ENCODE measurements at regions not wholly inside any gene's neighbourhood (a gene's known extent, or its start where the extent isn't known, plus 50 kb on each side); places are given as distances from the start of the nearest gene placed in this dataset.
"Not testable (repeated sequence)": the region's sequence is repeated elsewhere in the genome, so short reads cannot be mapped to it uniquely, and the experiment has no call there.

DNA sequence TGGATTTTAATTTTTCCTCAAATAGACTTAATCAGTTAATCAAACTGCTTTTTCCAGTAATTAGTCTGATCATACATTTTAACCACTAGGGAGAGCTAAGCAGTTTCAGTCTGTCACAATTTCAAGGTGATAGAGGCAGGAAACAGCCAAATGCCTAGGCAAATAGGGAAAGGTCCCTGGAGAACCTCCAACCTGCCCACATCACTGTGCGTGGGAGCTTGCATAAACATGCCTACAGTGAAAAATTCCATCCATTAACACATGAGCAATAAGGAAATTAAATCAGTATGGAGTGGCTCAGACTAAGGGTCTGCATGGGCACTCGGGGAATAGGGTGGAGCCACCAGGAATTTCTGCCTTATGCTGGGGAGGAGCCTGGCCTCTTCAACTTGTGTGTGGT is 74.6 kb downstream of the AASDHPPT start:
- DNase-seq (ENCODE audit: low read depth), result peak; percentile 15

DNA sequence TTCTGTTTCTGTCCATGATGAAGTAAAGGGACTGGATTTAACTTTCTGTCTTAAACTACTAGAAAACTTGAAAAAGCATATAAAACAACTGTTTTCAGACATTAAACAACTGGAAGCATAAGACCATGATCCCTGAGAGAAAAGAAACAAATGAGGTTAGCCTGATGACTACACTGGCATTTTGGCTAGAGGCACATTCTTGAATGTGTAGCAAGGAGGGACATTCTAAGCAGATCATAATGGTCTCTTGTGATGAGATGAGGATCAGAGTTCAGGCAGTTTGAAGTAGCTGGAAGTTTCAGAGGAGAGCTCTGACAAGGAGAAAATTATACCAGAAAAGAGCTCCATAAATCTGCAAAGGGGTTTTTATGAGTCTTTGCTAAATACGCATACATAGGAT is 75.4 kb downstream of the AASDHPPT start:
- no peak for DNase-seq (ENCODE audit: low read depth)

- DNase-seq (ENCODE audit: low read depth), result peak; percentile 91
Measured at GRCh38 chr11:106156290-106156937, 79.0 kb downstream of the AASDHPPT start.

GRCh38 chr11:106158406-106158805 is 80.9 kb downstream of the AASDHPPT start:
- DNase-seq (ENCODE audit: low read depth), result no peak

GRCh38 chr11:106159836-106160235 is 82.4 kb downstream of the AASDHPPT start:
- peak; percentile 4 for DNase-seq (ENCODE audit: low read depth)

DNA sequence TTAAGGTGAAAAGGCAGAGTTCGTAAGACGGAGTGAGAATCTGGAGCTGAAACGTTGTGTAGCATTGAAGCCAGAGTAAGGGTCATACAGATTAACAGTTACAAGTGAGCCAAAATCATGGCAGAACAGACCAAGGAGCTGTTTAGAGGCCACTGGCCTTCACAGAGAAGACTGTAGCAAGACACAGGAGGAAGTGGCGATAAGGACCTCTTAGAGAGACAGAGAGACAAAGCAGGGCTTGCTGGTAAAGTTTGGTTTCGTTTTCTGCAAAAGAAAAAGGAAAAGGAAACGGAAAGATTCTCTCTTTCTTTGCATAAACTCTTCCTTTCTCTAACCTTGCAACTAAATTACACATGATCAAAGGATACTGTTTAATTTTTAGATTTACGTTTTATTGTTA is 83.0 kb downstream of the AASDHPPT start:
- no peak for DNase-seq (ENCODE audit: low read depth)

- no peak for DNase-seq (ENCODE audit: low read depth)
Measured at GRCh38 chr11:106161775-106162634, 84.5 kb downstream of the AASDHPPT start.

GRCh38 chr11:106167085-106167484 is 89.6 kb downstream of the AASDHPPT start:
- no peak for DNase-seq (ENCODE audit: low read depth)

- no peak for DNase-seq (ENCODE audit: low read depth)
Measured at GRCh38 chr11:106172386-106172991, 95.0 kb downstream of the AASDHPPT start.

DNA sequence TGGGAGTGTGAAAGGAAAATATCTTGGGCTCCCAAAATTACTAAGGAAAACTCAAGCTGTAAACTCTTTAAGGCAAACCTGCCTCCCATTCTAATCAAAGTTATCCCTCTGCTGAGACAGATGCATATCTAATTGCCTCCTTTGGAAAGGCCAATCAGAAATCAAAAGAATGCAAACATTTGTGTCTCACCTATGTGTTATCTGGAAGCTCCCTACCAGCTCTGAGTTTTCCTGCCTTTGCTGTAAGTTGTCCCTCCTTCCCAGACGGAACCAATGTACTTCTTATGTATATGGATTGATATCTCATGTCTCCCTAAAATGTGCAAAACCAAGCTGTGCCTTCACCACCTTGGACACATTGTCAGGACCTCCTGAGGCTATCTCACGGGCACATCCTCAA is 95.8 kb downstream of the AASDHPPT start:
- no peak for DNase-seq (ENCODE audit: low read depth)

DNA sequence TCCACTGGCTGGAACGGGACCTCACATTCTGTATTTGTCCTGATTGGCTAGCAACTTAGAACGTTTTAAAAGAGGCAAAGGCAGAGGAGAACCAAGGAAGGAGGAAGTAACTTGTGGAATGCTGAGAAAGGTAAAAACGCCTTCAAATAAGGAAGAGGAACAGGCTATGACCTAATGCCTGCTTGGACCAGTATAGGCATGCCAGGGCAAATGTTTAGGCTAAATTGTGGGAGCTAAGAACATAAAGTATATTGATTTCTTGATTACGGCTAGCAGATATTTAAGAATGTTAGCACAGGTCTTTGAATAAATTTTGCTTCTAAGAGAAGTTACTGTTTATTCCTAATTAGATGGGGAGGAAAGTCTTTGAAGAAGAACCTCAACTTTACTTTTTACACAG is 96.5 kb downstream of the AASDHPPT start:
- not testable (repeated sequence) for DNase-seq (ENCODE audit: low read depth)

- no peak for DNase-seq (ENCODE audit: low read depth)
Measured at GRCh38 chr11:106176817-106177216, 99.4 kb downstream of the AASDHPPT start.

GRCh38 chr11:106177311-106177710 is 99.8 kb downstream of the AASDHPPT start:
- DNase-seq (ENCODE audit: low read depth), result no peak

- DNase-seq (ENCODE audit: low read depth), result peak; percentile 23
Measured at GRCh38 chr11:106178361-106178760, 100.9 kb downstream of the AASDHPPT start.

DNA sequence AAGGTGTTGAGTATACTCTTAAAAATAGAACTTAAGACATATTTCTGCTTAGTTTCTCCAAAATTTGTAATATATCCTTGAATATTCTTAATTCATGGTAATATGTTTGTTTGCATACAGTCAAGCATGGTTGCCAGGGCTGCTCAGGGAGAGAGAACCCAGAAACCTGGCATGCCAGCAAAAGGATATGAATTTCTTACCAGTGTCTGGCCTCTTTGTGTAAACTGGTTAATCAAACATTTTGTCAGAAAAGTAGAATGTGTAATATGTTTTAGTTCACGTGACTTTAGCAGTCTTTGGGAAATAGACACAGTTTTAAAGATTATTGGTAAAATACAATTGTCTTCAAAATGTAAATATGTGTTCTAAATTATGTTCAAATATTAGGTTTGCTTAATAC is 101.6 kb downstream of the AASDHPPT start:
- no peak for DNase-seq (ENCODE audit: low read depth)

GRCh38 chr11:106186630-106187029 is 109.2 kb downstream of the AASDHPPT start:
- no peak for DNase-seq (ENCODE audit: low read depth)

DNA sequence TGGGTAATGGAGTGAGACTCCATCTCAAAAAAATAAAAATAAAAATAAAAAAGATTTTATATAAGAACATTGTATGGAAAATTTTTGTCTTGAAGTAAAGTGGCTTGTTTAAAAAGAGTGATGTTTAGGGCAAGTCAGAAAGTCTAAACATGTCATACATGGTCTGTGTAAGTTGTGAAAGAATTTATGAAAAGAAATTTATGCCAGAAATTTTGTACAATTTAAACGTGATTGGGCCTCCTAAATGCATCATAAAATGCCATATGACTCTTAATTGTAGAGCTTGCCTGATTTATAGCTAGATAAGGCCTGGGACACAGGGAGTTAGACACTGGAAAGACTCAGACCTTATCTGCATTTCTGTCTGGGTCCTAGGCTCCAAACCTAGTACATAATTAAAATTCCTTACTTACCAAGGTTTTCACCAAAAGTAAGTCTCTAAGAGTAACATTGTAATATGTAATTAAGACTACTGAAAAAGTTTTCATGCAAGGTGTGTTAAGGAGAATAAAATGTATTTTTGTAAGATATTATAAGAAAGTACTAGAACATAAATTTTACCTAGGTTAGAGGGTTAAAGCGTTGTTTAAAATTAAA is 110.5 kb downstream of the AASDHPPT start:
- DNase-seq (ENCODE audit: low read depth), result no peak

DNA sequence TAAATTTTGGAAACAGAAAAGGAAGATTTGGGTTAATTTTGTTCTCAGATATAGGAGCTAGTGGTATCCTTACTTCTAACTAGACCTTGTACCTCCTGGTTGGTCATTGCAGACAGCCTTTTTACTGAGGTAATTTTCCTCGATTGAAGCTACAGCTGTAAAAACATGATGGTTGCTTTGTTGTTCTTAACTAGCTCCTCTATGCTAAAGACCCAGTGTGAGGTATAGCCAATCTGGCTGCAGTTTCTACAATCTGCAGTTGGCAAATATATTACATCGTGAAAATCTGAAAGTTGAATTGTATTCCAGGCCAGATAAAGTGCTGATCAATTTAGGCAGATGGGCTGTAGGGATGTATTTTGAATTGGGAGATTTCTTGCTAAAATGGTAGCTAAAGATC is 116.5 kb downstream of the AASDHPPT start:
- DNase-seq (ENCODE audit: low read depth), result no peak

GRCh38 chr11:106197438-106197837 is 120.0 kb downstream of the AASDHPPT start:
- no peak for DNase-seq (ENCODE audit: low read depth)

- DNase-seq (ENCODE audit: low read depth), result peak; percentile 48
Measured at GRCh38 chr11:106202935-106203620, 125.6 kb downstream of the AASDHPPT start.

DNA sequence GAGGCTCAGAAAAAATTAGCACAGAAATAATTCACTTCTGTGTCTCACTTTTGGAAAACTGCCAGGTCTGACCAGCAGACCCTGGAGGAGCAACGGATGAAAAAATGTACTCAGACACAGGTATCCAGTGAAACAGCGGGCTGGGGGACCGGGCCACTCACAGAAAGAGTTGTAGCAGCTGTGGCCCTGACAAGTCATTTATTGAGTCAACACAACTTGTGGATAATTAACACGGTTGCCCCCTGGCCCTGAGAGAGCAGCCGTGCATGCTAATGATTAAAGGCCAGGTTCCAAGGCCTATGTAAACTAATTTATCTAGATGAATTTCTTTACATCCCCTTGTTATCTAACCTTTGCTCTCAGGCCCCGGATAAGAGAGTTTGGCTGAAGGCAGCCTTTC is 131.3 kb downstream of the AASDHPPT start:
- DNase-seq (ENCODE audit: low read depth), result no peak

GRCh38 chr11:106212081-106212480 is 134.6 kb downstream of the AASDHPPT start:
- DNase-seq (ENCODE audit: low read depth), result no peak

Measured in amniotic epithelial cell (primary cell).